ENCODE measurements at regions not wholly inside any gene's neighbourhood (a gene's known extent, or its start where the extent isn't known, plus 50 kb on each side); places are given as distances from the start of the nearest gene placed in this dataset.
"Not testable (repeated sequence)": the region's sequence is repeated elsewhere in the genome, so short reads cannot be mapped to it uniquely, and the experiment has no call there.

DNA sequence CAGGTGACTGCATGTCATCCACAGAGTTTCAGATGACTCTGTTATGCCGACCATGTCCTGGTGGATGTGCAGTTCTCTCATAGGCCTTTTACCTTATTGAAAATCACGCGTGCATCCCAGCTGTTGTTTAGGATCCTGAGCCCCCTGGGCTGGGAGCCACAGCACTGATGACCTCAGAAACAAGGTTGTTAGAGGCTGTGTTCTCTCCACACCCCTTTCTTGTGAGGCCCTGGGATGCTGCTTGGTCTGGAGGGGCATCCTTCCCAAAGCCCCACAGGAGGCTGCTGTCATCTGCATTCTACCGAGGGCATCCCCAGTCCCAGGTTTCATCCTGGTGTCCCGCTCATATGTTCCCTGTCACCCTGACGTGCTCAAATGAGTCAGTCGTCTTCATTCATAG is 76.5 kb upstream of the IRX4 start:
- DNase-seq (ENCODE audit: missing footprints) (no peak), ATAC-seq (no peak)
- intact Hi-C loops (cut with DNase I): no loop called here

- intact Hi-C loops (cut with DNase I): no loop called here
Observed at GRCh38 chr5:1958211-1959010, 75.7 kb upstream of the IRX4 start.

GRCh38 chr5:1955586-1955985 is 72.9 kb upstream of the IRX4 start:
- intact Hi-C loops (cut with DNase I): no loop called here

More at GRCh38 chr5:1958211-1959010, 75.7 kb upstream of the IRX4 start:
- DNase-seq (ENCODE audit: missing footprints): no peak
- ATAC-seq: no peak

GRCh38 chr5:1953710-1954109 is 71.0 kb upstream of the IRX4 start:
- ATAC-seq; DNase-seq (ENCODE audit: missing footprints); intact Hi-C loops (cut with DNase I): not testable (repeated sequence)

More at GRCh38 chr5:1955586-1955985, 72.9 kb upstream of the IRX4 start:
- DNase-seq (ENCODE audit: missing footprints) (no peak), ATAC-seq (no peak)

- no peak for DNase-seq (ENCODE audit: missing footprints)
- no peak for ATAC-seq
- intact Hi-C loops (cut with DNase I): no loop called here
Observed at GRCh38 chr5:1952444-1953099, 69.8 kb upstream of the IRX4 start.

GRCh38 chr5:1952021-1952420 is 69.3 kb upstream of the IRX4 start:
- intact Hi-C loops (cut with DNase I): no loop called here
- DNase-seq (ENCODE audit: missing footprints): no peak
- ATAC-seq: no peak

- ATAC-seq: no peak
- intact Hi-C loops (cut with DNase I): no loop called here
- DNase-seq (ENCODE audit: missing footprints): no peak
Observed at GRCh38 chr5:1951165-1951816, 68.6 kb upstream of the IRX4 start.

GRCh38 chr5:1950708-1951103 is 68.0 kb upstream of the IRX4 start:
- intact Hi-C loops (cut with DNase I): no loop called here
- DNase-seq (ENCODE audit: missing footprints) (peak; percentile 56), ATAC-seq (no peak)

DNA sequence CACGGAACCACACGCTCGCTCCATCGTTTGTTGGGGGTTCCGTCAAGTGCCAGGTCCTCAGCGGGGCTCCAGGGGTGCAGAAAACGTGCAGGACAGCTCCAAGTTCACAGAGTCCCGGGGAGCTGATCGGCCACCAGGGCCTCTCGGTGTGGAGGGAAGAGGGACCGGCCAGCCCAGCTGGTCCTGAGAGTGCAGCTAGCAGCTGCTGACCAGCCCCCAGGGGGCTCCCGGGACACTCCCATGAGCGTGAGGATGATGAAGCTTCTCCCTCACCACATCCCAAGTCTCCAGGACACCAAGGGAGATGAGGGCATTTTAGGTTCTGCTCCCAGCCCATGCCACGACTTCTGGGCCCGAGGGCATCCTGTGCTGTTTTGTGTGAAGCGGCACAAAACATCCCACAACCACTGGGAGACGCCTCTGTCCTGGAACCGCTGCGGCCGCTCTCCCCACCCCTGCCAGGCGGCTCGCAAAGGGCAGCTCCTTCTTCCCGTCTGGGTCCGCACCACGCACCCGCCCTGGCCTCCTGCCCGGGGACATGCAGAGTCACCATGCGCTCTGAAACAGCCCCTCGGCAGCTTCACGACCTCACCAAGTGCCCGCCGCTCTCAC is 67.5 kb upstream of the IRX4 start:
- no peak for ATAC-seq
- intact Hi-C loops (cut with DNase I): no loop called here
- DNase-seq (ENCODE audit: missing footprints): peak; percentile 69

DNA sequence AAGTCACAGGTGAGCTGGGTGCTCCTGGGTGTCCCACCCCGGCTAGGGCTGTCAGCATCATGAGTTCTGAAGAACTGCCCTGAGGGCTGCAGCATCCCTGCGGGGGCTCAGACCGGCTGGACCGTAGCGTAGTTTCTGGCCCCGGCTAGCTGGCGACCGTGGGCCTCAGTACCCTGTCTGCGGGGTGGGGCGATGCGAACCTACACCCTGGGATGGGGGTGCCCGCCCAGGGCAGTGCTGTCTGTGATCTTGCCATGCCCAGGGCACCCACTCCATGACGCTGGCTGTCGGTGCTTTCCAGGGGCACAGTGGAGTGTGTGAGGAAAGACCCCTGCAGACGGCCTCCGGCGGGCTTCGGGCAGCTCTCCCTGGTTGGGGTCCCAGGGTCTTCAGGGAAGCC is 66.5 kb upstream of the IRX4 start:
- DNase-seq (ENCODE audit: missing footprints) (no peak), ATAC-seq (no peak)
- intact Hi-C loops (cut with DNase I): loop anchor here (5.0 kb wide), 1 partner anchor 62 kb away; no protein-coding TSS in a partner anchor

GRCh38 chr5:1948663-1949191 is 66.0 kb upstream of the IRX4 start:
- ATAC-seq (peak; percentile 91), DNase-seq (ENCODE audit: missing footprints) (peak; percentile 79)
- intact Hi-C loops (cut with DNase I): loop anchor here (5.0 kb wide), 1 partner anchor 61 kb away; no protein-coding TSS in a partner anchor

DNA sequence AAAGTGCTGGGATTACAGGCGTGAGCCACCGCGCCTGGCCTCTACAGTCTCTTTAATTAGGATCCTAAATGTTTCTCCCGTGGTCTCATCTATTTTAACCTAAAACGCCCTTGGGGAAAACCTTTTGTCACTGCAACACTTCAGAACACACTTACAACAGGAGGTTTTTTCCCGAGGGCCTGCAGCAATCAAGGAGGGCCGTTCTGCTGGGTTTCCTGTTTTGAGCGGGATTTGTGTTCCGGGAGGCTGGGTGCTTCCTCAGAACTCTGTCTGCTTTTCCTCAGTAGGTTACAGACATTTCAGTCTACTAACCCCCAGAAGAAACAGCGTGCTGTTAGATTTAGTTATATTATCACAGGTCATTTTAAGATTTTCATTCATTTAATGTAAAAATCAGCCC is 65.4 kb upstream of the IRX4 start:
- DNase-seq (ENCODE audit: missing footprints) (no peak), ATAC-seq (no peak)
- intact Hi-C loops (cut with DNase I): loop anchor here (5.0 kb wide), 1 partner anchor 61 kb away; no protein-coding TSS in a partner anchor

DNA sequence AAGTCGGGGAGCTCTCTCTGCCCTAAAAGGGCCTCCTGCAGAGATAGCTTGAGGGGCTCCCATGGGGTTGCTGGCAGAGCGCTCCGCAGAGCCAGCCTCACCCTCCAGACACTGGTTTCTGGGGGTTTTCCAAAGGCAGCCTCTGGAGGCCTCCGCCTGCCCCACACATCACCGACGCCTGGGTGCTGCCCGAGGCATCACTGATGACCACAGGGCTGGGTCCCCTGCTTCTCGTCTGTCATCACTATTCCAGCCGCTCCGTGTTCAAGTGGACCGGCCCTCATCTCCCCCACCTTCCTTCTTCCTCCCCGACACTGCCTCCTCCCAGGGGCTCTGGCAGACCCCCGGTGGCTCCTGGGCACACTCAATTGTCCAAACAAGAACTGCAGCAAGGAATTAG is 64.1 kb upstream of the IRX4 start:
- DNase-seq (ENCODE audit: missing footprints): peak; percentile 75
- intact Hi-C loops (cut with DNase I): loop anchor here (2.0 to 5.0 kb wide), 3 partner anchors 59 to 146 kb away; partner anchors contain the start of gene NDUFS6
- peak; percentile 78 for ATAC-seq

DNA sequence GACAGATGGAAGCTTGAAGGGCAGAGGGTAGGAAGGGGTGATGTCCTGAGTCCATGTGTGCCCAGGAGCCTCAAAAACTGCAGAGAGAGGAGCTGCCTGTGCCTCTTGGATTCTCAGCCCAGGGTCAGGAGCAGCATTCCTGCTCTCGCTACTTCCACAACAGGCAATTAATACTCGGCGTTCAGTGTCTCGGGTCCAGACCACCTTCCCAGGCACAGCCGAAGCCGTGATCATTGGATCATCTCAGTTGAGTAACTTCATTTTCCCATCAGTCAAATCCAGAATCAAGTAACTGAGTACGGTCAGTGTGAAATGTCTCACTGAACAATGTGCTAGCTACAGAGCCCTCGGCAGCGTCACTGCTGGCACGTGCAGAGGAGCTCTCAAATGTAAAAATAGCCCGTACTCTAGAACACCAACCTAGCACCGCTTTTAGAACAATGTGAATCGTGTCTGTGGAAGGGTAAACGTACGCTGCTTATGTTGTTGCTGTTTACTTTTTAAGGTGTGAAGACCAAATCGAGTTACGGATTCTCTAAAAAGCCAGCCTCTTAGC is 63.5 kb upstream of the IRX4 start:
- DNase-seq (ENCODE audit: missing footprints): peak; percentile 77
- ATAC-seq: peak; percentile 81
- intact Hi-C loops (cut with DNase I): loop anchor here (2.0 to 5.0 kb wide), 3 partner anchors 59 to 145 kb away; partner anchors contain the start of gene NDUFS6

DNA sequence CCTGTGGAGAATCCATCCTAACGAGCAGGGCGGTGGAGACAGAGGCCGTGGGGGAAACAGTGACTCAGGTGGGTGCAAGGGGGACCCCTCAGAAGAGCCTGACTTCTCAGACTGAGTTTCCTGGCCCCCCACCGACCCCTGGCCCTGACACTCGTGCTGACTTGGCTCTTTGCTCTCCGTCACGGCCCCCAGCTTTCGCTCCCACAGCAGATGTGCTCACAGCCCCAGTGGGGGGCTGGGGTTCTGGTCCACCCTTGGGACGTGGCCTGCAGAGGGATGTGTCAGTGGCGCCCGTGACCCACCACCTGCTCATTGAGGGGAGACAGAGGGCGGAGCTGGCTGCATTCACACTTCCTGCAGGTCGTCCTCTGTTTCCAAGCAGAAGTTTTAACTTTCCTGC is 62.9 kb upstream of the IRX4 start:
- intact Hi-C loops (cut with DNase I): loop anchor here (2.0 to 5.0 kb wide), 3 partner anchors 58 to 145 kb away; partner anchors contain the start of gene NDUFS6
- no peak for ATAC-seq
- no peak for DNase-seq (ENCODE audit: missing footprints)

GRCh38 chr5:1944408-1944807 is 61.7 kb upstream of the IRX4 start:
- DNase-seq (ENCODE audit: missing footprints) (no peak), ATAC-seq (no peak)
- intact Hi-C loops (cut with DNase I): no loop called here

GRCh38 chr5:1943481-1943880 is 60.8 kb upstream of the IRX4 start:
- no peak for DNase-seq (ENCODE audit: missing footprints)
- intact Hi-C loops (cut with DNase I): no loop called here
- ATAC-seq: no peak

DNA sequence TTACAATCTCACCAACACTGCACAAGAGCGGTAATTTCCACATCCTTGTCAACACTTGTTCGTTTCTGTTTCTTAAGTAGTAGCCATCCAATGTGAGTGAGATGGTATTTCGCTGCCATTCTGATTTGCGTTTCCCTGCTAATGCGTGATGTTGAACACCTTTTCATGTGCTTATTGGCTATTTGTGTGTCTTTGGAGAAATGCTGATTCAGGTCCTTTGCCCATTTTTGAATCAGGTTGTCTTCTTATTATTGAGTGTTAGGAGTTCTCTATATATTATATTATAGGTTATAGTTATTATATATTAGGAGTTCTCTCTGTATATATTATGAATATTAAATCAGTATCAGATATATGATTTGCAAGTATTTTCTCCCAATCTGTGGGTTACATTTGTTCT is 59.9 kb upstream of the IRX4 start:
- no peak for DNase-seq (ENCODE audit: missing footprints)
- no peak for ATAC-seq
- intact Hi-C loops (cut with DNase I): no loop called here

GRCh38 chr5:1942158-1942557 is 59.4 kb upstream of the IRX4 start:
- intact Hi-C loops (cut with DNase I): no loop called here

More at GRCh38 chr5:1942158-1942557, 59.4 kb upstream of the IRX4 start:
- DNase-seq (ENCODE audit: missing footprints) (no peak), ATAC-seq (no peak)

Data from Right ventricle myocardium inferior (tissue), 1 donor.